Activated B cell treated with CpG ODN at 0.5 μM for 24 hours (primary cell): ENCODE measurements at regions not wholly inside any gene's neighbourhood (a gene's known extent, or its start where the extent isn't known, plus 50 kb on each side); places are given as distances from the start of the nearest gene placed in this dataset.

Source experiments
- ATAC-seq: fragments of 200-7000 bp; cut with Tn5 transposase; one replicate; pipeline ENCODE4 v1.10.0; 2021; ENCODE audit warnings: low read depth, mild to moderate bottlenecking, moderate library complexity
- CTCF ChIA-PET: fragments of 350-600 bp; sonication (Branson Sonifier 250); formaldehyde crosslinking; loops from one replicate; lab custom pipeline; 2021; ENCODE audit warnings: antibody characterized with exemption; lab: Charles Lee
- POLR2A ChIA-PET: fragments of 350-600 bp; sonication (Branson Sonifier 250); formaldehyde crosslinking; loops from one replicate; lab custom pipeline; 2021; ENCODE audit warnings: antibody characterized with exemption; lab: Charles Lee
- DNase-seq: peaks from one replicate; pipeline ENCODE4 v3.0.0; 2022
- H3K27ac Mint-ChIP-seq: one replicate; pipeline ENCODE4 v1.8.0; 2020; ENCODE audit warnings: mixed read lengths
- H3K27me3 Mint-ChIP-seq: one replicate; pipeline ENCODE4 v1.8.0; 2021; ENCODE audit warnings: mixed read lengths
- H3K36me3 Mint-ChIP-seq: one replicate; pipeline ENCODE4 v1.8.0; 2021; ENCODE audit warnings: low read depth, mixed read lengths
- H3K4me1 Mint-ChIP-seq: one replicate; pipeline ENCODE4 v1.8.0; 2021; ENCODE audit warnings: mixed read lengths
- H3K4me3 Mint-ChIP-seq: one replicate; pipeline ENCODE4 v1.8.0; 2020; ENCODE audit warnings: mild to moderate bottlenecking, mixed read lengths
- H3K9me3 Mint-ChIP-seq: one replicate; pipeline ENCODE4 v1.8.0; 2020; ENCODE audit warnings: mixed read lengths
- intact Hi-C: fragments of 100-400 bp; cut with micrococcal nuclease; formaldehyde crosslinking; loops from one replicate; pipeline ENCODE4 v1.15.1; 2024
- TF ChIP-seq, protein P1 (sequence below): fragments of 200-600 bp; IDR thresholded peaks from one replicate; pipeline ENCODE4 v1.8.0; 2022; ENCODE audit warnings: antibody characterized with exemption, mild to moderate bottlenecking

DNA sequence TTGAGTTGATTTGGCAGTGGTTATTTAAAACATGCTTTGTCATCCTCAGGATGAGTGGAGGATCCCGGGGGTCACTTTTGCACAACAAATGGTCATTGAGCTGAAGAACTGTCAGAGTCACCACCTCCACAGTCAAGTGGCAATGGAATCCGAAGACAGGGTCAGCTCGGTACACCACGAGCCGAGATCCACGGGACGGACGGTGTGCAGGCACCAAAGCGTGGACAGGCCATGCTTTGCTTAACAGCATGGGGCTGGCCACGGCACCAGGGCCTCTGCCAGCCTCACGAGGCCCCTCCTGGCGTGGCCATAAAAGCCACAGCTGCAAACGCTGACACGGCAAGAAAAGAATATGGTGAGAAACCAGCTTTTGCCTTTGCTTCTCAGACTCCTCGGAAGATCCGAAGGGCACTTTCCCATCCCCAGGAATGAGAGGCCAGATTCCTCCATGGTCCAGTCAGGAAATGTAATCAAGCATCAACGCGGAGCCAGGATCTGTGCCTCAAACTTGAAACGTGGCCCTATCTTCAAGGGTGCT, 152.2 kb upstream of the DIO3 start:
- DNase-seq, result no peak
- intact Hi-C loops, result no loop called here
- Mint-ChIP-seq H3K9me3 (no peaks in the 10 kb centered on the region), H3K36me3 (no peaks in the 10 kb centered on the region), H3K27ac (no peak overlapping the region), H3K27me3 (peaks cover 8% of the 10 kb centered on the region), H3K4me3 (no peak overlapping the region), H3K4me1 (peaks cover 2% of the 10 kb centered on the region)
- POLR2A ChIA-PET, result no interaction called here
- ATAC-seq, result no peak
- CTCF ChIA-PET, result no interaction called here
- TF ChIP-seq, protein P1, sequence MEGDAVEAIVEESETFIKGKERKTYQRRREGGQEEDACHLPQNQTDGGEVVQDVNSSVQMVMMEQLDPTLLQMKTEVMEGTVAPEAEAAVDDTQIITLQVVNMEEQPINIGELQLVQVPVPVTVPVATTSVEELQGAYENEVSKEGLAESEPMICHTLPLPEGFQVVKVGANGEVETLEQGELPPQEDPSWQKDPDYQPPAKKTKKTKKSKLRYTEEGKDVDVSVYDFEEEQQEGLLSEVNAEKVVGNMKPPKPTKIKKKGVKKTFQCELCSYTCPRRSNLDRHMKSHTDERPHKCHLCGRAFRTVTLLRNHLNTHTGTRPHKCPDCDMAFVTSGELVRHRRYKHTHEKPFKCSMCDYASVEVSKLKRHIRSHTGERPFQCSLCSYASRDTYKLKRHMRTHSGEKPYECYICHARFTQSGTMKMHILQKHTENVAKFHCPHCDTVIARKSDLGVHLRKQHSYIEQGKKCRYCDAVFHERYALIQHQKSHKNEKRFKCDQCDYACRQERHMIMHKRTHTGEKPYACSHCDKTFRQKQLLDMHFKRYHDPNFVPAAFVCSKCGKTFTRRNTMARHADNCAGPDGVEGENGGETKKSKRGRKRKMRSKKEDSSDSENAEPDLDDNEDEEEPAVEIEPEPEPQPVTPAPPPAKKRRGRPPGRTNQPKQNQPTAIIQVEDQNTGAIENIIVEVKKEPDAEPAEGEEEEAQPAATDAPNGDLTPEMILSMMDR, result no peak

DNA sequence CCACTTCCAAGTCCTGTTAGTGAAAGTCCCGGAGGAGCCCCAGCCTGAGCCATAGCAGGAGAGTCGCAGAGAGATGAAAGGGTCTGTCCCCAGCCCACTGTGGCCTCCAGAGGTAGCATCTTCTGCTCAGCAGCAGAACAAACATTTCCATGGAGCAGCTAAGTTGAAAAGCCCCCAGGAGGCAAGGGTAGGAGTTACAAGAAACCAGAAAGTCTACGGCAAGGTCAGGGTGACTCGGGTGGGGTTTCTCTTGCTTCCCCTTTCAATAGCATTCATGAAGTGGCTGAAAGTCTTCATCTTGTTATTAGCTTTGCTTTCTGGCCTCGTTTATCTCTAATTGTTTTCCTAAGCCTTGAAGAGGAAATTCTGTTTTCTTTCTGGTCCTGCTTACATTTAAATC, 151.2 kb upstream of the DIO3 start:
- Mint-ChIP-seq H3K27me3 (peaks cover 10% of the 10 kb centered on the region), H3K4me3 (no peak overlapping the region), H3K36me3 (no peaks in the 10 kb centered on the region), H3K4me1 (peaks cover 2% of the 10 kb centered on the region), H3K9me3 (no peaks in the 10 kb centered on the region), H3K27ac (no peak overlapping the region)
- DNase-seq, result no peak
- ChIA-PET CTCF (no interaction called here), POLR2A (no interaction called here)
- ATAC-seq, result no peak
- intact Hi-C loops, result no loop called here
- TF ChIP-seq, protein P1, result no peak

DNA sequence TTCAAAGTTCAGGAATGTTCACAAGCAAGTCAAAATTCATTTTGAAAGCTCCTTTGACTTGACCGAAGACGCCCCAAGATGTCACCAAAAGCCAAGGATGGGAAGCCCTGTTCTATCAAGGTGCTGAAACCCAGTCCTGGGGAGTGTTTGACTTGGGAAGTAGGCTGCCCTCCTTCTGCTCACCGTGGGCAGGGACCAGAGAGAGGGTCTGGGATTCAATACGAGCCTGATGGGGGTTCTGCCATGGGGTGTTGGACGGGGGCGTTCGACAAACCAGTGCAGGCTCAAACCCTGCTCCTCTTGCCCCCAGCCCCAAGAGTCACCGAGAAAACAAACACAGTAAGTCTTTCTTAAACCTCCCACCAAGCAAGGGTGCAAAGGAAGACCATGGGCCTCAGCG, 150.1 kb upstream of the DIO3 start:
- no peak overlapping the region for H3K27ac Mint-ChIP-seq
- H3K4me3 Mint-ChIP-seq, result no peak overlapping the region
- H3K4me1 Mint-ChIP-seq, result peaks cover 2% of the 10 kb centered on the region
- H3K9me3 Mint-ChIP-seq, result no peaks in the 10 kb centered on the region
- CTCF ChIA-PET, result no interaction called here
- TF ChIP-seq, protein P1, result no peak
- POLR2A ChIA-PET, result no interaction called here
- ATAC-seq, result no peak
- no peak for DNase-seq
- intact Hi-C loops, result no loop called here
- peaks cover 12% of the 10 kb centered on the region for H3K27me3 Mint-ChIP-seq
- no peaks in the 10 kb centered on the region for H3K36me3 Mint-ChIP-seq

DNA sequence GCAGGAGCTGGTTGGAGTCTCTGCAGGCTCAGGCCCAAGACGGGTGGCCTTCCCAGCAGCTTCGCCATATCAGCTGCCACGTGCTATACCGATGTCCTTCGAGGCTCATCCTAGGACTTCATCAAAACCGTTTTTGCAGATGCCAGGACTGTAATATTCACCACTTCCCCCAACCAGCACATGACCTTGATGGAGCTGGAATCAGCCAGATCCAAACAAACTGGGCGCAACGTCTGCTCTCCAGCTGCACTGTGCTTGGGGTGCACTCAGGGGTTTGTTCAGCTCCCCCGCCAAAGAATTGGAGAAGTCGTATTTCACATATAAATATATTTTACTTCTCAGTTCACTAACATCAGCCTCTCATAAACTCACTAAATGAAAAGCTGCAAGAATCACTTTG, 149.5 kb upstream of the DIO3 start:
- TF ChIP-seq, protein P1, result no peak
- Mint-ChIP-seq H3K4me1 (peaks cover 2% of the 10 kb centered on the region), H3K27me3 (peaks cover 12% of the 10 kb centered on the region), H3K9me3 (no peaks in the 10 kb centered on the region), H3K4me3 (no peak overlapping the region), H3K27ac (no peak overlapping the region), H3K36me3 (no peaks in the 10 kb centered on the region)
- ATAC-seq, result no peak
- ChIA-PET CTCF (no interaction called here), POLR2A (no interaction called here)
- no peak for DNase-seq
- intact Hi-C loops, result no loop called here

DNA sequence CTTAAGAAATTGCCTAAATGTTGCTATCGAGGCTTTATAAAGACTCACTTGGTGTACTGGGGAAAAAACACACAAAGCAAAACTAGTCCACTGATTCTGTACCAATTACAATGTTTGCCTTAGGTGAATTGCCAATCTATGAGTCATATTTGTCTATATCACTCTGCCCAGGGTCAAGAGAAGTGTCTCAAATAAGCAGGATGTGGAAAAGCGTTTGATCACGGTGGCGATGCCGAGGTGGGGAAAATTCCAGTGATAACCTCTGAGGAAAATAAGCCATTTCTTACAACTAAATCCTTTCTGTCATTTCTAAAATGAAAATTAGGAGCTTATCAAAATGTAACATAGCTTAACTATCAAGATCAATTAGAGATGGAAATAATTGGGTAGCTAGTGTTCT, 148.6 kb upstream of the DIO3 start:
- H3K27me3 Mint-ChIP-seq, result peaks cover 11% of the 10 kb centered on the region
- H3K9me3 Mint-ChIP-seq, result peaks cover 3% of the 10 kb centered on the region
- no peak overlapping the region for H3K27ac Mint-ChIP-seq
- intact Hi-C loops, result no loop called here
- no peaks in the 10 kb centered on the region for H3K36me3 Mint-ChIP-seq
- ATAC-seq (no peak), DNase-seq (no peak)
- ChIA-PET POLR2A (no interaction called here), CTCF (no interaction called here)
- peaks cover 2% of the 10 kb centered on the region for H3K4me1 Mint-ChIP-seq
- TF ChIP-seq, protein P1, result no peak
- H3K4me3 Mint-ChIP-seq, result no peak overlapping the region
